Endothelial cell of umbilical vein (primary cell): ENCODE measurements at regions not wholly inside any gene's neighbourhood (a gene's known extent, or its start where the extent isn't known, plus 50 kb on each side); places are given as distances from the start of the nearest gene placed in this dataset.
"Not testable (repeated sequence)": the region's sequence is repeated elsewhere in the genome, so short reads cannot be mapped to it uniquely, and the experiment has no call there.

Experiments used
- BruUV-seq: library from RNA; stranded (reverse); fragments of 400-500 nt; replicated peaks from 2 replicates; lab custom pipeline; 2021; lab: Mats Ljungman, UMichigan
- CTCF ChIA-PET: fragments of 300-600, 350-600 bp; sonication (Branson Sonifier 250); formaldehyde crosslinking; loops from one replicate; lab custom pipeline; 2021; ENCODE audit warnings: antibody characterized with exemption, inconsistent platforms; lab: Charles Lee
- POLR2A ChIA-PET: fragments of 300-600, 350-600 bp; sonication (Branson Sonifier 250); formaldehyde crosslinking; loops from one replicate; lab custom pipeline; 2021; ENCODE audit warnings: antibody characterized with exemption, inconsistent platforms; lab: Charles Lee
- DNase-seq: peaks from one replicate; pipeline ENCODE4 v3.0.0-alpha.2; 2011; ENCODE audit warnings: low read depth, low spot score
- FAIRE-seq: peaks from 2 replicates; lab custom pipeline; 2011; peaks lifted over from hg19 to GRCh38; lab: Jason Lieb, UNC
- H2AFZ ChIP-seq: 2 replicates; pipeline ENCODE4 v1.6.0; 2012; ENCODE audit warnings: low read depth, low read length, control low read depth, inconsistent platforms
- H3K27ac ChIP-seq: 2 replicates; pipeline ENCODE4 v1.5.1; 2011; ENCODE audit warnings: low read depth, mild to moderate bottlenecking, control low read depth, low read length, moderate library complexity; ENCODE audit not compliant: insufficient read depth
- H3K27me3 ChIP-seq, 2 experiments: 2 replicates each; pipeline versions ENCODE4 v1.6.0 to v1.6.1; 2011; ENCODE audit warnings: low read length in 2 of 2, mixed read lengths in 1 of 2; ENCODE audit not compliant: control insufficient read depth in 2 of 2, insufficient read depth in 2 of 2
- H3K36me3 ChIP-seq, 2 experiments: 2 replicates in 1 of 2; 3 replicates in 1 of 2; pipeline ENCODE4 v1.5.1; 2011; ENCODE audit warnings: low read length in 2 of 2, mild to moderate bottlenecking in 1 of 2, moderate library complexity in 1 of 2; ENCODE audit not compliant: control insufficient read depth in 2 of 2, insufficient read depth in 2 of 2; ENCODE audit errors: extremely low read depth in 1 of 2
- H3K4me1 ChIP-seq: 3 replicates; pipeline ENCODE4 v1.5.1; 2011; ENCODE audit warnings: mild to moderate bottlenecking, low read length; ENCODE audit not compliant: control insufficient read depth, insufficient read depth; ENCODE audit errors: extremely low read depth
- H3K4me2 ChIP-seq: 2 replicates; pipeline ENCODE4 v1.6.1; 2011; ENCODE audit warnings: low read length, control low read depth, mixed read lengths; ENCODE audit not compliant: insufficient read depth
- H3K4me3 ChIP-seq, 3 experiments: fragments of 200-600 bp in 1 of 3; sonication (generic), shearing (Covaris generic) in 1 of 3; replicated peaks in 1 of 3; 2 replicates each; pipeline ENCODE4 v1.5.1; 2011 to 2016; ENCODE audit warnings: control low read depth in 3 of 3, low read length in 3 of 3, mild to moderate bottlenecking in 2 of 3, inconsistent platforms in 1 of 3, low read depth in 1 of 3, moderate library complexity in 1 of 3; ENCODE audit not compliant: insufficient read depth in 1 of 3
- H3K79me2 ChIP-seq: 2 replicates; pipeline ENCODE4 v1.6.0; 2012; ENCODE audit warnings: low read length, inconsistent platforms; ENCODE audit not compliant: control insufficient read depth, insufficient read depth
- H3K9ac ChIP-seq: replicated peaks from 2 replicates; pipeline ENCODE3; 2011; ENCODE audit warnings: low read length, control low read depth; ENCODE audit not compliant: insufficient read depth; ENCODE audit errors: extremely low read depth
- H3K9me1 ChIP-seq: replicated peaks from 3 replicates; pipeline ENCODE4 v1.6.0; 2011; ENCODE audit warnings: mild to moderate bottlenecking, low read length; ENCODE audit not compliant: control insufficient read depth, insufficient read depth; ENCODE audit errors: extremely low read depth
- H3K9me3 ChIP-seq: replicated peaks from 2 replicates; pipeline ENCODE4 v1.5.1; 2012; ENCODE audit warnings: low read length, inconsistent platforms; ENCODE audit not compliant: control insufficient read depth, insufficient read depth
- H4K20me1 ChIP-seq: replicated peaks from 2 replicates; pipeline ENCODE3; 2011; ENCODE audit warnings: mild to moderate bottlenecking, low read length; ENCODE audit not compliant: control insufficient read depth, insufficient read depth; ENCODE audit errors: extremely low read depth
- CTCF ChIP-seq, 2 donors: IDR thresholded peaks; 1 replicate in 1 of 2; 2 replicates in 1 of 2; pipeline ENCODE4 v1.5.1; 2011; ENCODE audit warnings: low read length in 2 of 2, mild to moderate bottlenecking in 2 of 2, moderate library complexity in 2 of 2, control low read depth in 1 of 2, inconsistent platforms in 1 of 2, low read depth in 1 of 2; ENCODE audit not compliant: insufficient read depth in 1 of 2; ENCODE audit errors: extremely low read depth in 1 of 2
- EZH2 ChIP-seq: IDR thresholded peaks from 2 replicates; pipeline ENCODE4 v1.6.1; 2012; ENCODE audit warnings: borderline replicate concordance, low read depth, mild to moderate bottlenecking, moderate library complexity, low read length, inconsistent platforms; ENCODE audit not compliant: severe bottlenecking
- GATA2 ChIP-seq: IDR thresholded peaks from 2 replicates; pipeline ENCODE4 v1.7.0; 2011; ENCODE audit warnings: low read depth, mild to moderate bottlenecking, moderate library complexity, mixed read lengths, low read length; ENCODE audit not compliant: insufficient read length, insufficient read depth
- JUN ChIP-seq: IDR thresholded peaks from 2 replicates; pipeline ENCODE4 v1.6.1; 2011; ENCODE audit warnings: borderline replicate concordance, low read depth; ENCODE audit not compliant: insufficient read length, insufficient read depth
- MAX ChIP-seq: IDR thresholded peaks from 2 replicates; pipeline ENCODE4 v1.6.1; 2011; ENCODE audit not compliant: insufficient read depth, insufficient read length
- MYC ChIP-seq: IDR thresholded peaks from one replicate; pipeline ENCODE4 v1.6.1; 2011; ENCODE audit warnings: mild to moderate bottlenecking, low read depth, low read length
- POLR2A ChIP-seq: IDR thresholded peaks from 2 replicates; pipeline ENCODE4 v1.6.1; 2012; ENCODE audit warnings: low read depth, mild to moderate bottlenecking, control low read depth, low read length
- POLR2AphosphoS5 ChIP-seq: IDR thresholded peaks from 2 replicates; pipeline ENCODE4 v1.6.1; 2012; ENCODE audit warnings: low read depth, mild to moderate bottlenecking, control low read depth, low read length, moderate library complexity; ENCODE audit not compliant: insufficient read depth
- dilution Hi-C: fragments of 300-500 bp; cut with MboI; formaldehyde crosslinking; loops from one replicate; pipeline ENCODE4 v1.15.0; 2019; ENCODE audit warnings: low sequenced_read_pairs; ENCODE audit not compliant: extremely low pct_ligation_motif_present
- intact Hi-C: fragments of 100-400 bp; cut with micrococcal nuclease; formaldehyde crosslinking; loops from one replicate; pipeline ENCODE4 v1.10.0; 2022

GRCh38 chr12:70083677-70084020 lies 159.6 kb upstream of the CNOT2 start:
- BruUV-seq, result no TSS peak
- Histone ChIP-seq H3K79me2 (no peaks in the 10 kb centered on the region), H3K4me3 (no peak overlapping the region), H3K36me3 (no peaks in the 10 kb centered on the region), H3K4me2 (no peak overlapping the region), H3K4me1 (no peaks in the 10 kb centered on the region), H2AFZ (no peak overlapping the region), H3K27me3 (no peaks in the 10 kb centered on the region), H3K9me3 (no peaks in the 10 kb centered on the region), H3K9ac (no peak overlapping the region), H4K20me1 (no peaks in the 10 kb centered on the region), H3K27ac (no peak overlapping the region), H3K9me1 (no peaks in the 10 kb centered on the region)
- POLR2A ChIA-PET, result no interaction called here
- intact Hi-C loops, result no loop called here
- no peak for TF ChIP-seq MAX
- TF ChIP-seq EZH2, result no peak
- no peak for TF ChIP-seq MYC
- no peak for TF ChIP-seq GATA2
- no peak for TF ChIP-seq POLR2AphosphoS5
- no peak for TF ChIP-seq JUN
- TF ChIP-seq POLR2A, result no peak
- TF ChIP-seq CTCF (IDR thresholded peaks at IDR 0.05; ENCODE audit: extremely low read depth in 1 of 2, insufficient read depth in 1 of 2, low read depth in 1 of 2, low read length in 2 of 2), result no peak
- DNase-seq (no peak), FAIRE-seq (no peak)
- CTCF ChIA-PET, result no interaction called here
- dilution Hi-C loops, result no loop called here

GRCh38 chr12:70086372-70086771 lies 156.9 kb upstream of the CNOT2 start:
- H3K27ac ChIP-seq, H3K9me3 ChIP-seq, H3K36me3 ChIP-seq, CTCF ChIA-PET, H3K27me3 ChIP-seq, DNase-seq, H2AFZ ChIP-seq, H3K4me3 ChIP-seq, H3K4me2 ChIP-seq, POLR2A ChIA-PET, H3K79me2 ChIP-seq, H3K4me1 ChIP-seq, H3K9ac ChIP-seq, H3K9me1 ChIP-seq, dilution Hi-C loops, H4K20me1 ChIP-seq, BruUV-seq, intact Hi-C loops, FAIRE-seq: not testable (repeated sequence)
